HEK293 (cell line): ENCODE measurements at regions not wholly inside any gene's neighbourhood (a gene's known extent, or its start where the extent isn't known, plus 50 kb on each side); places are given as distances from the start of the nearest gene placed in this dataset.

Experiments
- CTCF ChIA-PET: fragments of 350-600 bp; formaldehyde crosslinking; extraction: SDS; loops from one replicate; lab custom pipeline; 2021; ENCODE audit warnings: antibody characterized with exemption; lab: Yijun Ruan, JAX
- POLR2A ChIA-PET: fragments of 300-600 bp; formaldehyde crosslinking; extraction: SDS; loops from one replicate; lab custom pipeline; 2020; ENCODE audit warnings: antibody characterized with exemption, inconsistent platforms; lab: Yijun Ruan, JAX
- H3K27ac ChIP-seq: fragments of 200-500 bp; sonication (Bioruptor generic); 2 replicates; pipeline ENCODE4 v1.5.1; 2014; ENCODE audit warnings: low read depth, low read length, control low read depth, inconsistent platforms; ENCODE audit errors: extremely low read depth
- H3K36me3 ChIP-seq, 2 experiments: fragments of 200-500 bp in 1 of 2; sonication (Bioruptor generic) in 1 of 2; 1 replicate in 1 of 2; 2 replicates in 1 of 2; pipeline ENCODE4 v1.5.1; 2014 to 2017; ENCODE audit warnings: inconsistent platforms in 2 of 2, low read length in 2 of 2; ENCODE audit not compliant: control insufficient read depth in 2 of 2, insufficient read depth in 1 of 2
- H3K4me1 ChIP-seq: fragments of 200-500 bp; sonication (Bioruptor generic); 2 replicates; pipeline ENCODE4 v1.5.1; 2014; ENCODE audit warnings: mild to moderate bottlenecking, low read length, inconsistent platforms; ENCODE audit not compliant: control insufficient read depth, insufficient read depth
- H3K4me3 ChIP-seq: 2 replicates; pipeline ENCODE4 v1.5.1; 2011; ENCODE audit warnings: low read depth, mild to moderate bottlenecking, control low read depth, low read length, moderate library complexity
- H3K9me3 ChIP-seq: fragments of 200-500 bp; sonication (Bioruptor generic); 2 replicates; pipeline ENCODE4 v1.5.1; 2014; ENCODE audit warnings: low read depth, low read length, inconsistent platforms; ENCODE audit not compliant: control insufficient read depth, insufficient read depth
- BCL11A ChIP-seq: fragments of 450-650 bp; formaldehyde crosslinking; IDR thresholded peaks from 2 replicates; pipeline ENCODE4 v1.5.1; 2016; ENCODE audit warnings: low read depth, missing biosample characterization, missing genetic modification characterization
- GLI2 ChIP-seq: fragments of 450-650 bp; formaldehyde crosslinking; IDR thresholded peaks from 2 replicates; pipeline ENCODE4; 2017; ENCODE audit warnings: missing biosample characterization, missing genetic modification characterization, low read depth, borderline replicate concordance
- MYNN ChIP-seq: fragments of 450-650 bp; formaldehyde crosslinking; IDR thresholded peaks from 2 replicates; pipeline ENCODE4 v1.5.1; 2016; ENCODE audit warnings: missing biosample characterization, missing genetic modification characterization, borderline replicate concordance
- ZBTB17 ChIP-seq: fragments of 450-650 bp; formaldehyde crosslinking; IDR thresholded peaks from 2 replicates; pipeline ENCODE4 v1.5.1; 2016; ENCODE audit warnings: missing biosample characterization, missing genetic modification characterization
- ZNF10 ChIP-seq: fragments of 450-650 bp; formaldehyde crosslinking; IDR thresholded peaks from 2 replicates; pipeline ENCODE4 v1.5.1; 2017; ENCODE audit warnings: missing biosample characterization, missing genetic modification characterization
- ZNF132 ChIP-seq: fragments of 450-650 bp; formaldehyde crosslinking; IDR thresholded peaks from 2 replicates; pipeline ENCODE4 v1.5.1; 2017; ENCODE audit warnings: missing biosample characterization, missing genetic modification characterization, borderline replicate concordance
- ZNF223 ChIP-seq: fragments of 450-650 bp; formaldehyde crosslinking; IDR thresholded peaks from 2 replicates; pipeline ENCODE4 v1.5.1; 2016; ENCODE audit warnings: missing biosample characterization, missing genetic modification characterization
- ZNF555 ChIP-seq: fragments of 450-650 bp; formaldehyde crosslinking; conservative IDR thresholded peaks from 2 replicates; pipeline ENCODE4 v1.5.1; 2017; ENCODE audit warnings: missing biosample characterization, mild to moderate bottlenecking, missing genetic modification characterization, inconsistent platforms
- ZNF677 ChIP-seq: fragments of 450-650 bp; IDR thresholded peaks from 2 replicates; pipeline ENCODE4 v1.5.0; 2018; ENCODE audit warnings: missing biosample characterization, mild to moderate bottlenecking, missing genetic modification characterization, moderate library complexity
- ZNF830 ChIP-seq: fragments of 450-650 bp; IDR thresholded peaks from 2 replicates; pipeline ENCODE4 v1.5.0; 2018; ENCODE audit warnings: missing biosample characterization, missing genetic modification characterization, low read depth, mild to moderate bottlenecking, moderate library complexity
- TF ChIP-seq, protein P1 (sequence below): fragments of 450-650 bp; formaldehyde crosslinking; IDR thresholded peaks from 2 replicates; pipeline ENCODE4 v1.5.1; 2016; ENCODE audit warnings: missing biosample characterization, missing genetic modification characterization
- TF ChIP-seq, protein P2 (sequence below): fragments of 450-650 bp; formaldehyde crosslinking; IDR thresholded peaks from 2 replicates; pipeline ENCODE4 v1.5.1; 2016; ENCODE audit warnings: missing biosample characterization, missing genetic modification characterization
- TF ChIP-seq, protein P3 (sequence below): fragments of 450-650 bp; formaldehyde crosslinking; IDR thresholded peaks from 2 replicates; pipeline ENCODE4 v1.5.1; 2016; ENCODE audit warnings: missing biosample characterization, missing genetic modification characterization, borderline replicate concordance
- TF ChIP-seq, protein P4 (sequence below): fragments of 450-650 bp; formaldehyde crosslinking; IDR thresholded peaks from 2 replicates; pipeline ENCODE4 v1.5.1; 2017; ENCODE audit warnings: missing biosample characterization, missing genetic modification characterization
- TF ChIP-seq, protein P5 (sequence below): fragments of 450-650 bp; formaldehyde crosslinking; IDR thresholded peaks from 2 replicates; pipeline ENCODE4 v1.5.1; 2016; ENCODE audit warnings: missing biosample characterization, missing genetic modification characterization
- TF ChIP-seq, protein P6 (sequence below): fragments of 450-650 bp; formaldehyde crosslinking; IDR thresholded peaks from 2 replicates; pipeline ENCODE4 v1.5.1; 2017; ENCODE audit warnings: missing biosample characterization, missing genetic modification characterization
- TF ChIP-seq, protein P7 (sequence below): fragments of 450-650 bp; formaldehyde crosslinking; IDR thresholded peaks from 2 replicates; pipeline ENCODE4 v1.5.1; 2016; ENCODE audit warnings: missing biosample characterization, missing genetic modification characterization

DNA sequence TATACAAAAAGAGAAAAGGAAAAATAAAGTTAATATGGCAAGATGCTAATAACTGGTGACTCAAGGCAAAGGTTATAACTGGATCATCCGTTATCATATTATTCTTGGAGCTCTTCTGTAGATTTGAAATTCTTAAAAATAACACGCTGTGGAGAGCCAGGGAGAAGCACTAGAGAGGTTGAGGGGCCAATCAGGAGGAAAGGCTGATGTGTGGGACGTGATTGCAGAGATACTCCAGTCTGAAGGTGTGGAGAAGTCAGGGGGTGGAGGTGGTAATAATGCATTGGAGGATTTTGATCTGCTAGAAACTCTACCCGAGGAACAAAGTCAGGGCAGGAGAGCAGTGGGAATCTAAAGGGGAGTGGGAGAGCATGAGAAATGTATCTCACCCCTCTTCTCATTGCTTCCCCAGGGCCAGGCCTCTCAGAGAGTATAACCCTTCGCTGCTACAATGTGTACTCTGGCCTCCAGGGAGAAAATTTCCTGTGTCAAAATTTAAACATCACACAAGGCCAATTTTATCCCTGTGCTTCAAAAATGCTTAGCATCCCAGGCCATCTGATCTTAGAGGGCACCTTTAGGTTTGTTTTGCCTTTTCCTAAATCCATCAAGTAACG lies 211.5 kb upstream of the SEMA6D start (continued):
- TF ChIP-seq BCL11A (no peak), GLI2 (tag by site-specific recombination) (no peak), ZNF10 (tag by site-specific recombination) (no peak), MYNN (tag by site-specific recombination) (no peak), ZBTB17 (tag by site-specific recombination) (no peak)
- TF ChIP-seq, protein P1, sequence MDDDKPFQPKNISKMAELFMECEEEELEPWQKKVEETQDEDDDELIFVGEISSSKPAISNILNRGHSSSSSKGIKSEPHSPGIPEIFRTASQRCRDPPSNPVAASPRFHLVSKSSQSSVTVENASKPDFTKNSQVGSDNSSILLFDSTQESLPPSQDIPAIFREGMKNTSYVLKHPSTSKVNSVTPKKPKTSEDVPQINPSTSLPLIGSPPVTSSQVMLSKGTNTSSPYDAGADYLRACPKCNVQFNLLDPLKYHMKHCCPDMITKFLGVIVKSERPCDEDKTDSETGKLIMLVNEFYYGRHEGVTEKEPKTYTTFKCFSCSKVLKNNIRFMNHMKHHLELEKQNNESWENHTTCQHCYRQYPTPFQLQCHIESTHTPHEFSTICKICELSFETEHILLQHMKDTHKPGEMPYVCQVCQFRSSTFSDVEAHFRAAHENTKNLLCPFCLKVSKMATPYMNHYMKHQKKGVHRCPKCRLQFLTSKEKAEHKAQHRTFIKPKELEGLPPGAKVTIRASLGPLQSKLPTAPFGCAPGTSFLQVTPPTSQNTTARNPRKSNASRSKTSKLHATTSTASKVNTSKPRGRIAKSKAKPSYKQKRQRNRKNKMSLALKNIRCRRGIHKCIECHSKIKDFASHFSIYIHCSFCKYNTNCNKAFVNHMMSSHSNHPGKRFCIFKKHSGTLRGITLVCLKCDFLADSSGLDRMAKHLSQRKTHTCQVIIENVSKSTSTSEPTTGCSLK (tag by site-specific recombination) = no peak
- TF ChIP-seq, protein P2, sequence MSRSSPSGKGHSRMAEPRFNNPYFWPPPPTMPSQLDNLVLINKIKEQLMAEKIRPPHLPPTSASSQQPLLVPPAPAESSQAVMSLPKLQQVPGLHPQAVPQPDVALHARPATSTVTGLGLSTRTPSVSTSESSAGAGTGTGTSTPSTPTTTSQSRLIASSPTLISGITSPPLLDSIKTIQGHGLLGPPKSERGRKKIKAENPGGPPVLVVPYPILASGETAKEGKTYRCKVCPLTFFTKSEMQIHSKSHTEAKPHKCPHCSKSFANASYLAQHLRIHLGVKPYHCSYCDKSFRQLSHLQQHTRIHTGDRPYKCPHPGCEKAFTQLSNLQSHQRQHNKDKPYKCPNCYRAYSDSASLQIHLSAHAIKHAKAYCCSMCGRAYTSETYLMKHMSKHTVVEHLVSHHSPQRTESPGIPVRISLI (tag by site-specific recombination) = no peak
- TF ChIP-seq, protein P3, sequence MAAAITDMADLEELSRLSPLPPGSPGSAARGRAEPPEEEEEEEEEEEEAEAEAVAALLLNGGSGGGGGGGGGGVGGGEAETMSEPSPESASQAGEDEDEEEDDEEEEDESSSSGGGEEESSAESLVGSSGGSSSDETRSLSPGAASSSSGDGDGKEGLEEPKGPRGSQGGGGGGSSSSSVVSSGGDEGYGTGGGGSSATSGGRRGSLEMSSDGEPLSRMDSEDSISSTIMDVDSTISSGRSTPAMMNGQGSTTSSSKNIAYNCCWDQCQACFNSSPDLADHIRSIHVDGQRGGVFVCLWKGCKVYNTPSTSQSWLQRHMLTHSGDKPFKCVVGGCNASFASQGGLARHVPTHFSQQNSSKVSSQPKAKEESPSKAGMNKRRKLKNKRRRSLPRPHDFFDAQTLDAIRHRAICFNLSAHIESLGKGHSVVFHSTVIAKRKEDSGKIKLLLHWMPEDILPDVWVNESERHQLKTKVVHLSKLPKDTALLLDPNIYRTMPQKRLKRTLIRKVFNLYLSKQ (tag by site-specific recombination) = no peak

DNA sequence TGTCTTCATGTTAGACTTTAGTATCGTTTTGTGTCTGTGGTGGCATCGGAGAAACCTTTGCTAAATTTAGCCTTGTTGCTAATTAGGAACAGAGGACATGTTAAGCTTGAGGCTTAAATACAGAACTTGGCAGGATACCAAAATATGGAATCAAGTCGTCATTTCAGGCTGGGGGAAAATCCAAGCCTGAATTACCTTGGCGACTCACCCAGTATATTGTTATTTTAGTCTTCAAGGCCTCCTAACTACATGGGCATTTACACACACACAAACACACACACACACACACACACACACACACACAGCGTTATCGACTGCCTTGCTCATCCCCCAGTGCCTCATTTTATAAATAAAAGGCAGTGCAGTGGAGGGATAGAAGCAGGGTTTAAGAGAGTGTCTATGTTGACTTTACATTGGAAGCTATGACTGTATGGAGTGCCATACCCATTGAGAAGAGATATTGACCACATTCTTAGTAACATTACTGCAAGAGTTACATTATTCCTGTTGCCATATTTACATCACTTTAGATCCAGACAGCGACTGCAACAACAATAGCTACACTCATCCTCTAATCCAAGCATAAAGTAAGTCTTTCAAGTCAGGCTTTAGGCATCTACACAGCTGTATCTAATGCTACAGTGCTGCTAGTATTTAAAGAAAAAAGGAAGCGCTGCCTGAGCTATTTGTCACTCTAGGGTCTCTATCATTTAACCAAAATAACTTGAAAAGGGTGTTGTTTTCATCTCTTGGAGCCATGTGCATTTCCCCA lies 210.8 kb upstream of the SEMA6D start:
- Histone ChIP-seq H3K9me3 (no peaks in the 10 kb centered on the region), H3K27ac (no peak overlapping the region), H3K36me3 (no peaks in the 10 kb centered on the region), H3K4me1 (no peaks in the 10 kb centered on the region), H3K4me3 (no peak overlapping the region)
- CTCF ChIA-PET = no interaction called here
- POLR2A ChIA-PET = no interaction called here
- TF ChIP-seq ZNF677 (tag by site-specific recombination) (no peak), ZNF555 (tag by site-specific recombination) (no peak), ZNF223 (no peak), ZNF830 (no peak), ZNF132 (tag by site-specific recombination) (no peak)
- TF ChIP-seq, protein P4, sequence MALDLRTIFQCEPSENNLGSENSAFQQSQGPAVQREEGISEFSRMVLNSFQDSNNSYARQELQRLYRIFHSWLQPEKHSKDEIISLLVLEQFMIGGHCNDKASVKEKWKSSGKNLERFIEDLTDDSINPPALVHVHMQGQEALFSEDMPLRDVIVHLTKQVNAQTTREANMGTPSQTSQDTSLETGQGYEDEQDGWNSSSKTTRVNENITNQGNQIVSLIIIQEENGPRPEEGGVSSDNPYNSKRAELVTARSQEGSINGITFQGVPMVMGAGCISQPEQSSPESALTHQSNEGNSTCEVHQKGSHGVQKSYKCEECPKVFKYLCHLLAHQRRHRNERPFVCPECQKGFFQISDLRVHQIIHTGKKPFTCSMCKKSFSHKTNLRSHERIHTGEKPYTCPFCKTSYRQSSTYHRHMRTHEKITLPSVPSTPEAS (tag by site-specific recombination) = 0 out of 2 replicates have a peak, but pooled peaks have one; percentile 18
- TF ChIP-seq, protein P5, sequence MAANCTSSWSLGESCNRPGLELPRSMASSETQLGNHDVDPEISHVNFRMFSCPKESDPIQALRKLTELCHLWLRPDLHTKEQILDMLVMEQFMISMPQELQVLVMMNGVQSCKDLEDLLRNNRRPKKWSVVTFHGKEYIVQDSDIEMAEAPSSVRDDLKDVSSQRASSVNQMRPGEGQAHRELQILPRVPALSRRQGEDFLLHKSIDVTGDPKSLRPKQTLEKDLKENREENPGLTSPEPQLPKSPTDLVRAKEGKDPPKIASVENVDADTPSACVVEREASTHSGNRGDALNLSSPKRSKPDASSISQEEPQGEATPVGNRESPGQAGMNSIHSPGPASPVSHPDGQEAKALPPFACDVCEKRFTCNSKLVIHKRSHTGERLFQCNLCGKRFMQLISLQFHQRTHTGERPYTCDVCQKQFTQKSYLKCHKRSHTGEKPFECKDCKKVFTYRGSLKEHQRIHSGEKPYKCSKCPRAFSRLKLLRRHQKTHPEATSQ = no peak
- TF ChIP-seq, protein P6, sequence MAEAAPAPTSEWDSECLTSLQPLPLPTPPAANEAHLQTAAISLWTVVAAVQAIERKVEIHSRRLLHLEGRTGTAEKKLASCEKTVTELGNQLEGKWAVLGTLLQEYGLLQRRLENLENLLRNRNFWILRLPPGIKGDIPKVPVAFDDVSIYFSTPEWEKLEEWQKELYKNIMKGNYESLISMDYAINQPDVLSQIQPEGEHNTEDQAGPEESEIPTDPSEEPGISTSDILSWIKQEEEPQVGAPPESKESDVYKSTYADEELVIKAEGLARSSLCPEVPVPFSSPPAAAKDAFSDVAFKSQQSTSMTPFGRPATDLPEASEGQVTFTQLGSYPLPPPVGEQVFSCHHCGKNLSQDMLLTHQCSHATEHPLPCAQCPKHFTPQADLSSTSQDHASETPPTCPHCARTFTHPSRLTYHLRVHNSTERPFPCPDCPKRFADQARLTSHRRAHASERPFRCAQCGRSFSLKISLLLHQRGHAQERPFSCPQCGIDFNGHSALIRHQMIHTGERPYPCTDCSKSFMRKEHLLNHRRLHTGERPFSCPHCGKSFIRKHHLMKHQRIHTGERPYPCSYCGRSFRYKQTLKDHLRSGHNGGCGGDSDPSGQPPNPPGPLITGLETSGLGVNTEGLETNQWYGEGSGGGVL (tag by site-specific recombination) = peak; percentile 57
- TF ChIP-seq, protein P7, sequence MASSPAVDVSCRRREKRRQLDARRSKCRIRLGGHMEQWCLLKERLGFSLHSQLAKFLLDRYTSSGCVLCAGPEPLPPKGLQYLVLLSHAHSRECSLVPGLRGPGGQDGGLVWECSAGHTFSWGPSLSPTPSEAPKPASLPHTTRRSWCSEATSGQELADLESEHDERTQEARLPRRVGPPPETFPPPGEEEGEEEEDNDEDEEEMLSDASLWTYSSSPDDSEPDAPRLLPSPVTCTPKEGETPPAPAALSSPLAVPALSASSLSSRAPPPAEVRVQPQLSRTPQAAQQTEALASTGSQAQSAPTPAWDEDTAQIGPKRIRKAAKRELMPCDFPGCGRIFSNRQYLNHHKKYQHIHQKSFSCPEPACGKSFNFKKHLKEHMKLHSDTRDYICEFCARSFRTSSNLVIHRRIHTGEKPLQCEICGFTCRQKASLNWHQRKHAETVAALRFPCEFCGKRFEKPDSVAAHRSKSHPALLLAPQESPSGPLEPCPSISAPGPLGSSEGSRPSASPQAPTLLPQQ (tag by site-specific recombination) = 0 out of 2 replicates have a peak, but pooled peaks have one; percentile 18
- TF ChIP-seq, all 188 proteins: peak for 3
